Kidney epithelial cell (primary cell): ENCODE measurements at regions not wholly inside any gene's neighbourhood (a gene's known extent, or its start where the extent isn't known, plus 50 kb on each side); places are given as distances from the start of the nearest gene placed in this dataset.

ENCODE experiments used
- DNase-seq: peaks from one replicate; pipeline ENCODE4 v3.0.0-alpha.2; 2010; ENCODE audit warnings: low read depth
- H3K27me3 ChIP-seq: 2 replicates; pipeline ENCODE4 v1.6.0; 2011; ENCODE audit warnings: low read length; ENCODE audit not compliant: control insufficient read depth, insufficient read depth
- H3K36me3 ChIP-seq: 2 replicates; pipeline ENCODE4 v1.5.1; 2011; ENCODE audit warnings: low read length; ENCODE audit not compliant: control insufficient read depth, insufficient read depth
- H3K4me3 ChIP-seq: 2 replicates; pipeline ENCODE4 v1.5.1; 2011; ENCODE audit warnings: low read depth, mild to moderate bottlenecking, control low read depth, low read length
- TF ChIP-seq, protein P1 (sequence below): IDR thresholded peaks from 2 replicates; pipeline ENCODE4 v1.5.1; 2011; ENCODE audit warnings: mild to moderate bottlenecking, moderate library complexity, low read length, control low read depth, inconsistent platforms; ENCODE audit not compliant: insufficient read depth, poor library complexity, severe bottlenecking

- Histone ChIP-seq H3K4me3 (no peak overlapping the region), H3K27me3 (no peaks in the 10 kb centered on the region), H3K36me3 (no peaks in the 10 kb centered on the region)
- DNase-seq: peak; percentile 91
- TF ChIP-seq, protein P1, sequence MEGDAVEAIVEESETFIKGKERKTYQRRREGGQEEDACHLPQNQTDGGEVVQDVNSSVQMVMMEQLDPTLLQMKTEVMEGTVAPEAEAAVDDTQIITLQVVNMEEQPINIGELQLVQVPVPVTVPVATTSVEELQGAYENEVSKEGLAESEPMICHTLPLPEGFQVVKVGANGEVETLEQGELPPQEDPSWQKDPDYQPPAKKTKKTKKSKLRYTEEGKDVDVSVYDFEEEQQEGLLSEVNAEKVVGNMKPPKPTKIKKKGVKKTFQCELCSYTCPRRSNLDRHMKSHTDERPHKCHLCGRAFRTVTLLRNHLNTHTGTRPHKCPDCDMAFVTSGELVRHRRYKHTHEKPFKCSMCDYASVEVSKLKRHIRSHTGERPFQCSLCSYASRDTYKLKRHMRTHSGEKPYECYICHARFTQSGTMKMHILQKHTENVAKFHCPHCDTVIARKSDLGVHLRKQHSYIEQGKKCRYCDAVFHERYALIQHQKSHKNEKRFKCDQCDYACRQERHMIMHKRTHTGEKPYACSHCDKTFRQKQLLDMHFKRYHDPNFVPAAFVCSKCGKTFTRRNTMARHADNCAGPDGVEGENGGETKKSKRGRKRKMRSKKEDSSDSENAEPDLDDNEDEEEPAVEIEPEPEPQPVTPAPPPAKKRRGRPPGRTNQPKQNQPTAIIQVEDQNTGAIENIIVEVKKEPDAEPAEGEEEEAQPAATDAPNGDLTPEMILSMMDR: no peak
Observed at GRCh38 chr3:177468331-177468730, 271.0 kb upstream of the TBL1XR1 start.

- TF ChIP-seq, protein P1: no peak
- no peak for DNase-seq
- H3K27me3 ChIP-seq: no peaks in the 10 kb centered on the region
- H3K36me3 ChIP-seq: no peaks in the 10 kb centered on the region
- no peak overlapping the region for H3K4me3 ChIP-seq
Observed at GRCh38 chr3:177468816-177469215, 271.5 kb upstream of the TBL1XR1 start.

DNA sequence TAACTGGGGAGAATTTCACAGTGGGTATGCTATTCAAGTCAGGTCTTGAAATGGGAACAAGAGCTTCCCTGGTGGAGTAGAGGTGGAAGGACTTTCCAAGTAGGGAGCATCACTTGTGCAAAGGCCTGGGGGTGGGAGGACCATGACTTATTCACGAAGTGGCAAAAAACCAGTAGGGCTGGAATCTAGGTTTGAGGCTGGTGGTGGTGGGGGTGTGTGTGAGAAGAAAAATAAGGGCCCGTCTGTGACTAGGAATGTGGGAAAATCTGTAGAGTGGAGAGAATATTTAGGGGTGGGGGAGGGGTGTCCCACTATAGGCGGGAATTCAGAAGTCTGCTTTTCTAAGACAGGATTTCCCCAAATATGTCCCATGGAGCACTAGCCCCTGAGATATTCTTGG, 271.9 kb upstream of the TBL1XR1 start:
- H3K36me3 ChIP-seq: no peaks in the 10 kb centered on the region
- TF ChIP-seq, protein P1: no peak
- no peaks in the 10 kb centered on the region for H3K27me3 ChIP-seq
- H3K4me3 ChIP-seq: no peak overlapping the region
- DNase-seq: no peak

- TF ChIP-seq, protein P1: no peak
- no peaks in the 10 kb centered on the region for H3K36me3 ChIP-seq
- no peak for DNase-seq
Observed at GRCh38 chr3:177470197-177470941, 273.1 kb upstream of the TBL1XR1 start.

DNA sequence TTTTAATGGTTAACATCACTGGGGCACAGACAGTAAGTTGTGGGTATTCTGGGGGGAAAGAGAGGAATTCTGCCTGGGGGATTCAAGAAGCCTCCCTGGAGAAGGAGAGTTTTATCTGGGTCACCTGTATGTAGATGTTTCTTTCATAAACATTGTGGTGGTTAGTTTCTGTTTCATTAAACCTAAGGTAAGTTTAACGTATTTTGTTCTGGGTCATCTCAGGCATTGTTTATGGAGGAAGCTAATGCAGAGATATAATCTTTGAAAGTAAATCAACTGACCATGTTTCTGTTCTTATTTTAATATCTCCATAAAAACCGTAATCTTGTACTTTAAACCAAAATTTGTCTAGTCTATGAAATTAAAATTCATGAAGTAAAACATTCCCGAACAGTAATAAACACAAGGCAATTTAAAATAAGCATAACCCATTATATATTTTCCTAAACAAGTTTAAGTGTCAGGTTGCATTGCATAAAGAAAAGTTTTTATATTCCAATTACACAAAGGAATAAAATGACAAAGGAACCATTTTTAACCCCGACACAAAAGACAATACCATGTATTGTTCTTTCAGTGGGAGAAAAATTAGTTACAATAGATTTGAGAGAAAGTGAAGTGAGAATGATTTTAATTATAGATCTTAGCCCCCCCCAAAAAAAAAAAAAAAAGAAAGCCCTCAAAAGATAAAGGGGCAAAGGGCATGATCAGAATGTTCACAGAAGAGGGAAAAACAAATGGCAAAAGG, 274.6 kb upstream of the TBL1XR1 start:
- Histone ChIP-seq H3K36me3 (no peaks in the 10 kb centered on the region), H3K4me3 (no peak overlapping the region), H3K27me3 (no peaks in the 10 kb centered on the region)
- DNase-seq: no peak
- TF ChIP-seq, protein P1: no peak

More at GRCh38 chr3:177470197-177470941, 273.1 kb upstream of the TBL1XR1 start:
- H3K4me3 ChIP-seq: no peak overlapping the region
- H3K27me3 ChIP-seq: no peaks in the 10 kb centered on the region
